GM06990 (cell line): ENCODE measurements at regions not wholly inside any gene's neighbourhood (a gene's known extent, or its start where the extent isn't known, plus 50 kb on each side); places are given as distances from the start of the nearest gene placed in this dataset.

Source experiments
- DNase-seq: peaks from one replicate; pipeline ENCODE4 v3.0.0-alpha.2; 2011; ENCODE audit not compliant: insufficient read length; ENCODE audit errors: extremely low read depth
- H3K27me3 ChIP-seq: replicated peaks from 2 replicates; pipeline ENCODE4 v1.6.0; 2011; ENCODE audit warnings: low read length; ENCODE audit not compliant: control insufficient read depth, insufficient read depth
- H3K36me3 ChIP-seq: 2 replicates; pipeline ENCODE4 v1.5.1; 2011; ENCODE audit warnings: low read length; ENCODE audit not compliant: control insufficient read depth, insufficient read depth
- H3K4me3 ChIP-seq: replicated peaks from 2 replicates; pipeline ENCODE4 v1.5.1; 2011; ENCODE audit warnings: low read depth, mild to moderate bottlenecking, control low read depth, low read length
- CTCF ChIP-seq: IDR thresholded peaks from 2 replicates; pipeline ENCODE4 v1.5.1; 2011; ENCODE audit warnings: low read length, control low read depth, mild to moderate bottlenecking, inconsistent platforms; ENCODE audit not compliant: insufficient read depth, poor library complexity, severe bottlenecking

- H3K27me3 ChIP-seq, result no peaks in the 10 kb centered on the region
- H3K36me3 ChIP-seq, result no peaks in the 10 kb centered on the region
- no peak overlapping the region for H3K4me3 ChIP-seq
- no peak for TF ChIP-seq CTCF
- DNase-seq, result no peak
Observed at GRCh38 chr1:68974447-68974846, 477.6 kb upstream of the DEPDC1 start.

DNA sequence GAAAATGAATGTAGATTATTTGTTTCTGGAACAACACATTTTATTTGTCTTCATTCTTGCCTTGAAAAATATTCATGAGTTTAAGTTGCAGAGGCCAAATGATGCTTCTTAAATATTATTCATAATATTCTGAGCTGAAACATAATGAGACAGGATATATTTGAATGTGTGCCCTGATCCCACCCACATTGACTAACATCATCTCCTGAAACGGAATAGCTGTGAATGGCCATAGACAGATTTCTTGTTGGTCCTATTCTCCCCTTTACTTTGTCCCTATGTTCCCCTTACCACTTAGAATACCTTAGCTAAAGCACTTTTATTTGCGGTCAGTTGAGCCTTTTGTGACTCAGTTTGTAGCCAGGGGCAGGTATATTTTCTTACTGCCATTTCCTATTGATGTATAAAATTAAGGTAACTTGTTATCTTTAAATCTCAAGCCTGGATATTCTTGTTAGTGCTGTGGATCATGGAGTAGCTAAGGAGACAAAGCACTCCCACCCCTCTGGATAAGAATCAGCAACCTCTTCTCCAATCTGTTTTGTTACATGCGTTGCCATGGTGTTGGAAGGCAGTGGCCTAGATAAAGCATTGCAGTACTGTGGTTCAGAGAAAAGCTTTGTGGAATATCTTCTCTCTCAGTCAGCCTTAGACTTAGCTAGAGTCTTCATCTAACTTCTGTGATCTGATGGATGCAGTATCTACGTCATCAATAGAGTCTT lies 478.5 kb upstream of the DEPDC1 start:
- Histone ChIP-seq H3K27me3 (no peaks in the 10 kb centered on the region), H3K36me3 (no peaks in the 10 kb centered on the region), H3K4me3 (no peak overlapping the region)
- TF ChIP-seq CTCF, result no peak
- no peak for DNase-seq

DNA sequence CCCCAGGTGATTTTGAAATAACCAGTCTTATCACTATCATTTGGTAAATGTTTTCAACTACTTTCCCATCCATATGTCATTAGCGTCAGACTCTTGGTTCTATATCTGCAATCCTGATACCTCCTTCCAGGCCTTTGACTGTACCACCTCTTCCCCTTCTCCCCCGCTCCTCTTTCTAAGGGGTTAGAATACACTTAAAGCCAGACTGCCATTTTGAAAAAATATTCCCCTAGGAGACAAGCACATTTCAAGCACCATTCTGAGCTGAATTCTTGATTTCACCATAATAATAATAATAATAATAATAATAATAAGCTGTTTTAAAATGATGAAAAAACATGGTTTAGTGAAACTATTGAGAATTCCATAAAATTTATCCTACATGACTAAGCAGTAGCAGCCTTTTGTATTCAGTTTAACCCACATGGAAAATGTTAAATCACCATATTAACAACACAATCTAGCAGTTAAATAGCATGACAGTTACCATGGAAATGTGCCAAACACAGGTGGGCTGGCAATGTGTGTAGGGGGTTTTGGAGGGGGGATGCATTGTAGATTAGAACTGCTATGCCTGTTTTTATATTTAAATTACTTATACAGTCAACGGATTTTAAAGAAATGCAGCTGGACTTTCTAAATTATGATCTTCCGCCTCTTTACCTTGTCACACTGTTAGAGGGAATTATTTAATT lies 480.2 kb upstream of the DEPDC1 start:
- TF ChIP-seq CTCF, result no peak
- Histone ChIP-seq H3K36me3 (no peaks in the 10 kb centered on the region), H3K4me3 (no peak overlapping the region), H3K27me3 (no peaks in the 10 kb centered on the region)
- no peak for DNase-seq

DNA sequence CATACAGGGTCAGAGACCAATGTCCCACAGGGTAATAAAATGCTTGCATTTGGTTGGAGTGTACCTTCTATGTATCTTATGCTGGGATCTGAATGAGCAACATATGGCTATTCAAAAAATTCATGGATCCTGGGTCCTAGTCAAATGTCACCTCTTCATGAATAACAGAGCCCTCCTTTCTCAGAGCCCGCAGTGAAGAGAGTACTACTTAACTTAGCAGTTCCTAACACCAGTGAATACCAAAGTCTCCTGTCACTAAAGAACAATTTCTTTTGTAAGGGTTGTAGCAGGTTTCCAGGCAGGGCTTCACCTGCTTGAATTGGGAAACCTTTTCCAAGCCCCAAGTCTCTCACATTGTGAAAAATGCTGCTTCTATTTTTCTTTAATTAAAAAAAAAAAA lies 483.0 kb upstream of the DEPDC1 start:
- no peak for DNase-seq
- no peaks in the 10 kb centered on the region for H3K27me3 ChIP-seq
- TF ChIP-seq CTCF, result no peak
- no peak overlapping the region for H3K4me3 ChIP-seq
- no peaks in the 10 kb centered on the region for H3K36me3 ChIP-seq

DNA sequence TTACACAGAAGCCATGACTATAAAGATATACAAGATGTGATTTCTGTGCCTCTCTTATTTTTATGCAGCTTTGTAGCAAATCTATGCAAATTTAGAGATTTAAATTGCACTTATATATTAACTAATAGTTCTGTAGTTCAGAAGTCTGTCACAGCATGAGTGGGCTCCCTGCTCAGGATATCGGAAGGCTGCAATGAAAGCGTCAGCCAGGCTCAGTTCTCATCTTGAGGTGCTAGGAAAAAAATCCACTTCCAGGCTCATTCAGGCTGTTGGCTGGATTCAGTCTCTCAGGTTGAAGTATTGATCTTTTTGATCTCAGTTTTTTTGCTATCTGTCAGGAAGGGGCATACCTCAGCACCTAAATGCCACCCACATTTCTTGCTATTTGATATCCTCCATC lies 487.4 kb upstream of the DEPDC1 start:
- H3K4me3 ChIP-seq, result no peak overlapping the region
- no peaks in the 10 kb centered on the region for H3K36me3 ChIP-seq
- no peak for TF ChIP-seq CTCF
- DNase-seq, result no peak
- H3K27me3 ChIP-seq, result no peaks in the 10 kb centered on the region
